Loucy (cell line): ENCODE measurements at regions not wholly inside any gene's neighbourhood (a gene's known extent, or its start where the extent isn't known, plus 50 kb on each side); places are given as distances from the start of the nearest gene placed in this dataset.

ENCODE experiments used
- CTCF ChIP-seq: fragments of 200-600 bp; sonication (generic); conservative IDR thresholded peaks from 2 replicates; pipeline ENCODE4 v1.5.1; 2014; ENCODE audit warnings: mild to moderate bottlenecking, antibody characterized with exemption, low read length
- EZH2phosphoT487 ChIP-seq: fragments of 200-600 bp; IDR thresholded peaks from 2 replicates; pipeline ENCODE4 v1.6.1; 2018; ENCODE audit warnings: antibody characterized with exemption, mild to moderate bottlenecking, moderate library complexity, borderline replicate concordance

DNA sequence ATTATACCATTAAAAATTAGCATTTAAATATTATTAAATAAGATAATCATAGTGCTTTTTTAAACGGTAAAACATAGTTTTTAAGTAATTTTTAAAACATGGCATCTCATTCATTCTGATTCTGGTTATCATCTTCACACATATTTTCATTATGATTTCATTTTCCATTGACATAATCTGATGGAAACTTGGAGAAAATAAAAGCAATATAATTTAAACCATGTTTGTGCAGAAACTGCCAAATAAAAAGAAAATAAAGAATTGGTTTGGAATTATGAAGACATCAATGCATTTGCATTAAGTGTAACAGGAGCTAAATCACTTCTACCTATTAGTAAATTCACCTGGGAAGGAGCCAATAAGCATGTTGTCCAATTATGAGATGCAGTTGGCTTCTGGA lies 490.1 kb upstream of the CD180 start:
- no peak for TF ChIP-seq CTCF
- TF ChIP-seq EZH2phosphoT487 = no peak
